Colonic mucosa (tissue), 4 donors: ENCODE measurements at regions not wholly inside any gene's neighbourhood (a gene's known extent, or its start where the extent isn't known, plus 50 kb on each side); places are given as distances from the start of the nearest gene placed in this dataset.

Source experiments
- DNase-seq: peaks from one replicate; pipeline ENCODE4 v3.0.0-alpha.2; 2020
- H3K27ac ChIP-seq: fragments of 200-600 bp; one replicate; pipeline ENCODE4 v1.8.0; 2021
- H3K27me3 ChIP-seq: fragments of 200-600 bp; one replicate; pipeline ENCODE4 v1.8.0; 2021
- H3K36me3 ChIP-seq: fragments of 200-600 bp; one replicate; pipeline ENCODE4 v1.8.0; 2021
- H3K4me1 ChIP-seq: fragments of 200-600 bp; one replicate; pipeline ENCODE4 v1.8.0; 2021; ENCODE audit warnings: mild to moderate bottlenecking
- H3K4me3 ChIP-seq: fragments of 200-600 bp; one replicate; pipeline ENCODE4 v1.8.0; 2021
- H3K9ac ChIP-seq, 2 donors: one replicate each; pipeline ENCODE4 v1.7.0; 2013; ENCODE audit warnings: control low read depth in 2 of 2, low read depth in 2 of 2, low read length in 2 of 2
- H3K9me3 ChIP-seq: fragments of 200-600 bp; one replicate; pipeline ENCODE4 v1.8.0; 2021
- CTCF ChIP-seq: fragments of 200-600 bp; IDR thresholded peaks from one replicate; pipeline ENCODE4 v1.8.0; 2022; ENCODE audit warnings: antibody characterized with exemption, mild to moderate bottlenecking
- intact Hi-C: fragments of 100-400 bp; cut with DNase I; formaldehyde crosslinking; loops from one replicate; pipeline ENCODE4 v1.14.1; 2022
- donor health status: healthy.
- donor health status: DM: no; HTN: no; CAD: no.
- donor health status: DM: no; HTN: no; CAD: no.

- Histone ChIP-seq H3K4me1 (no peaks in the 10 kb centered on the region), H3K27ac (no peak overlapping the region), H3K27me3 (no peaks in the 10 kb centered on the region), H3K9me3 (no peaks in the 10 kb centered on the region), H3K4me3 (no peak overlapping the region), H3K9ac (no peak overlapping the region), H3K36me3 (no peaks in the 10 kb centered on the region)
- intact Hi-C loops = no loop called here
- TF ChIP-seq CTCF = no peak
- DNase-seq = no peak
Measured at GRCh38 chr3:29070959-29071634, 209.8 kb upstream of the RBMS3 start.

- intact Hi-C loops = no loop called here
- Histone ChIP-seq H3K4me1 (no peaks in the 10 kb centered on the region), H3K4me3 (no peak overlapping the region), H3K9me3 (no peaks in the 10 kb centered on the region), H3K27ac (no peak overlapping the region), H3K9ac (no peak overlapping the region), H3K27me3 (no peaks in the 10 kb centered on the region), H3K36me3 (no peaks in the 10 kb centered on the region)
- no peak for TF ChIP-seq CTCF
- DNase-seq = no peak
Measured at GRCh38 chr3:29072611-29073010, 208.3 kb upstream of the RBMS3 start.

GRCh38 chr3:29077356-29077755, 203.5 kb upstream of the RBMS3 start:
- intact Hi-C loops = no loop called here
- Histone ChIP-seq H3K4me3 (no peak overlapping the region), H3K27ac (no peak overlapping the region), H3K36me3 (no peaks in the 10 kb centered on the region), H3K4me1 (no peaks in the 10 kb centered on the region), H3K9ac (no peak overlapping the region), H3K27me3 (no peaks in the 10 kb centered on the region), H3K9me3 (no peaks in the 10 kb centered on the region)
- TF ChIP-seq CTCF = no peak
- no peak for DNase-seq

- Histone ChIP-seq H3K27me3 (no peaks in the 10 kb centered on the region), H3K9ac (no peak overlapping the region), H3K4me1 (no peaks in the 10 kb centered on the region), H3K9me3 (no peaks in the 10 kb centered on the region), H3K4me3 (no peak overlapping the region), H3K27ac (no peak overlapping the region), H3K36me3 (no peaks in the 10 kb centered on the region)
- intact Hi-C loops = no loop called here
- TF ChIP-seq CTCF = no peak
- DNase-seq = no peak
Measured at GRCh38 chr3:29079358-29079757, 201.5 kb upstream of the RBMS3 start.

- no peaks in the 10 kb centered on the region for H3K4me1 ChIP-seq
- no peaks in the 10 kb centered on the region for H3K9me3 ChIP-seq
- H3K27ac ChIP-seq = no peak overlapping the region
- H3K36me3 ChIP-seq = no peaks in the 10 kb centered on the region
- no peak for TF ChIP-seq CTCF
- H3K9ac ChIP-seq = no peak overlapping the region
- intact Hi-C loops = no loop called here
- no peak overlapping the region for H3K4me3 ChIP-seq
- DNase-seq = no peak
- no peaks in the 10 kb centered on the region for H3K27me3 ChIP-seq
Measured at GRCh38 chr3:29080967-29081366, 199.9 kb upstream of the RBMS3 start.
